ENCODE measurements at regions not wholly inside any gene's neighbourhood (a gene's known extent, or its start where the extent isn't known, plus 50 kb on each side); places are given as distances from the start of the nearest gene placed in this dataset.
"Not testable (repeated sequence)": the region's sequence is repeated elsewhere in the genome, so short reads cannot be mapped to it uniquely, and the experiment has no call there.

GRCh38 chr5:152741126-152741525 is 336.0 kb upstream of the NMUR2 start:
- TF ChIP-seq SMC3 (IDR thresholded peaks at IDR 0.05); PHF8 (IDR thresholded peaks at IDR 0.05; ENCODE audit: borderline replicate concordance, low read depth); CEBPB (IDR thresholded peaks at IDR 0.05); RAD21 (conservative IDR thresholded peaks at IDR 0.05 in 1 of 2, IDR thresholded peaks at IDR 0.05 in 1 of 2); POLR2A (IDR thresholded peaks at IDR 0.05; ENCODE audit: low read length); REST (IDR thresholded peaks at IDR 0.05); MAZ (IDR thresholded peaks at IDR 0.05; ENCODE audit: borderline replicate concordance, low read depth, low read length); RCOR1 (IDR thresholded peaks at IDR 0.05; ENCODE audit: low read depth, low read length); CHD4 (IDR thresholded peaks at IDR 0.05; ENCODE audit: borderline replicate concordance); GATA3 (IDR thresholded peaks at IDR 0.05; ENCODE audit: borderline replicate concordance); POLR2AphosphoS2 (conservative IDR thresholded peaks at IDR 0.05; ENCODE audit: low read length): not testable (repeated sequence)
- TF ChIP-seq, protein P1, sequence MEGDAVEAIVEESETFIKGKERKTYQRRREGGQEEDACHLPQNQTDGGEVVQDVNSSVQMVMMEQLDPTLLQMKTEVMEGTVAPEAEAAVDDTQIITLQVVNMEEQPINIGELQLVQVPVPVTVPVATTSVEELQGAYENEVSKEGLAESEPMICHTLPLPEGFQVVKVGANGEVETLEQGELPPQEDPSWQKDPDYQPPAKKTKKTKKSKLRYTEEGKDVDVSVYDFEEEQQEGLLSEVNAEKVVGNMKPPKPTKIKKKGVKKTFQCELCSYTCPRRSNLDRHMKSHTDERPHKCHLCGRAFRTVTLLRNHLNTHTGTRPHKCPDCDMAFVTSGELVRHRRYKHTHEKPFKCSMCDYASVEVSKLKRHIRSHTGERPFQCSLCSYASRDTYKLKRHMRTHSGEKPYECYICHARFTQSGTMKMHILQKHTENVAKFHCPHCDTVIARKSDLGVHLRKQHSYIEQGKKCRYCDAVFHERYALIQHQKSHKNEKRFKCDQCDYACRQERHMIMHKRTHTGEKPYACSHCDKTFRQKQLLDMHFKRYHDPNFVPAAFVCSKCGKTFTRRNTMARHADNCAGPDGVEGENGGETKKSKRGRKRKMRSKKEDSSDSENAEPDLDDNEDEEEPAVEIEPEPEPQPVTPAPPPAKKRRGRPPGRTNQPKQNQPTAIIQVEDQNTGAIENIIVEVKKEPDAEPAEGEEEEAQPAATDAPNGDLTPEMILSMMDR (IDR thresholded peaks at IDR 0.05), result not testable (repeated sequence)
